ENCODE measurements at regions not wholly inside any gene's neighbourhood (a gene's known extent, or its start where the extent isn't known, plus 50 kb on each side); places are given as distances from the start of the nearest gene placed in this dataset.

DNA sequence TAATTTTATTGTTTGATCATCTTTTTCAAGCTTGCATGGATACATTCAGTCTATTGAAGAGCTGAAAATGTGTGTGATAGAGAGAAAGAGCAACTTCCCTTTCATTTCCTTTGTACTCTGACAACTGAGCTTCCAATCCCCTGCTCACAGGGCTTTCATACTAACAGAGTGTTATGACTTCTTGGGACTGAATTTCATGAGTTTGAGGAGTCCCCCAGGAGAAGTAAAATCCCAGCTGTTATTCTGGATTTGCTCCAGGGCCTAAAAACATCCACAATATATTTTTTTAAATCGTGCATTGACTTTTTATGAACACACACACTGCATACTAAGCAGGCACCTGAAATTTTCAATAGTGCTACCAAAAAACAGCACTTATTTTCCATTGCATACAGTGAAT, 195.8 kb upstream of the CAND1 start:
- TF ChIP-seq, protein P1, sequence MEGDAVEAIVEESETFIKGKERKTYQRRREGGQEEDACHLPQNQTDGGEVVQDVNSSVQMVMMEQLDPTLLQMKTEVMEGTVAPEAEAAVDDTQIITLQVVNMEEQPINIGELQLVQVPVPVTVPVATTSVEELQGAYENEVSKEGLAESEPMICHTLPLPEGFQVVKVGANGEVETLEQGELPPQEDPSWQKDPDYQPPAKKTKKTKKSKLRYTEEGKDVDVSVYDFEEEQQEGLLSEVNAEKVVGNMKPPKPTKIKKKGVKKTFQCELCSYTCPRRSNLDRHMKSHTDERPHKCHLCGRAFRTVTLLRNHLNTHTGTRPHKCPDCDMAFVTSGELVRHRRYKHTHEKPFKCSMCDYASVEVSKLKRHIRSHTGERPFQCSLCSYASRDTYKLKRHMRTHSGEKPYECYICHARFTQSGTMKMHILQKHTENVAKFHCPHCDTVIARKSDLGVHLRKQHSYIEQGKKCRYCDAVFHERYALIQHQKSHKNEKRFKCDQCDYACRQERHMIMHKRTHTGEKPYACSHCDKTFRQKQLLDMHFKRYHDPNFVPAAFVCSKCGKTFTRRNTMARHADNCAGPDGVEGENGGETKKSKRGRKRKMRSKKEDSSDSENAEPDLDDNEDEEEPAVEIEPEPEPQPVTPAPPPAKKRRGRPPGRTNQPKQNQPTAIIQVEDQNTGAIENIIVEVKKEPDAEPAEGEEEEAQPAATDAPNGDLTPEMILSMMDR (IDR thresholded peaks at IDR 0.05), result no peak
- TF ChIP-seq POLR2A (IDR thresholded peaks at IDR 0.05), result no peak

Data from tibial nerve (tissue), 3 donors.